ENCODE measurements at regions not wholly inside any gene's neighbourhood (a gene's known extent, or its start where the extent isn't known, plus 50 kb on each side); places are given as distances from the start of the nearest gene placed in this dataset.
"Not testable (repeated sequence)": the region's sequence is repeated elsewhere in the genome, so short reads cannot be mapped to it uniquely, and the experiment has no call there.

DNA sequence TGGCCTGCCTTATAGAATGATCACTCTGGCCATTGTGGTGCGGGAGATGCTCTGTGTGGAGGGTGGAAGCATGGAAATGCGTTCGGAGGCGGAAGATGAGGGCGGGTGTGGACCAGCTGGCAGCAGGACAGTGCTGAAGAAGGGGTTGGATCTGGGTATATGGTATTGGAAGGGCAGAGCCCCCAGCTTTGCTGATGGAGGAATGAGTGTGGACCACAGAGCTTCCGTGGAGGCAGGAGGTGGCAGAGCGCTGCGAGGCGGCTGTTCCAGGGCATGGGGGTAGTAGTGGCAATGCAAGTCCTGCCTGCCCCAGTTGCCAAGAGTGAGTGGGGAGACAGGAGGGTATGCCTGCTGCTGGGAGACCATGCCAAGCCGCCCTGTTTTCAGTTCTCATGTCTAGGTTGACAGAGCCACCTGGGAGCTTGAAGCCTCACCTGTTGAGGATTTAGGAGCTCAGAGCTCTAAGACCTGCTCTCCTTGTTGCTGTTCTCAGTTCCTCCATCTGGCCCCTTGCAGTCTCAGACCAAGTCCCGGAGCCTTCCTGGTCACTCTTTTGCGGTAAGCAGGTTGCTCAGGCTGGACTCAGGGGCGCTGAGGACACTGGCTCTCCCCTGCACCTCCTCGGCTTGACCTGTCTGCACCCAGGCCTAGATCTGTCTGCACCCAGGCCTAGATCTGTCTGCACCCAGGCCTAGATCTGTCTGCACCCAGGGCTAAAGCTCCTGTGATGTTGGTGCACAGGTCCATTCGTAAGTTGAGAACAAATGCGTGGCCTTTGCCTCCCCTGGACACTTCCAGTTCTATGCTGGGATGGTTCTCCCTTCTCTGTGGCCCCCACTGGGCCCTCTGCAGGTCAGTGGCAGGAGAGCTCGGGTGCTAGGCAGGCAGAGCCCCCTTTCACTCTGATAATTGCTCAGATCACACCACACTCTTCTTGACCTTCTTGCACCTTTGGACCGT is 290.5 kb upstream of the HS6ST1 start:
- no peaks in the 10 kb centered on the region for H3K9me3 ChIP-seq (ENCODE audit: low read length)
- H3K36me3 ChIP-seq (ENCODE audit: insufficient read depth, low read length), result no peaks in the 10 kb centered on the region
- H3K27me3 ChIP-seq (ENCODE audit: insufficient read depth, low read length), result no peaks in the 10 kb centered on the region
- no peak overlapping the region for H3K4me3 ChIP-seq (ENCODE audit: low read length)
- no peak overlapping the region for H2AFZ ChIP-seq (ENCODE audit: low read depth, low read length)
- no peaks in the 10 kb centered on the region for H3K4me1 ChIP-seq (ENCODE audit: insufficient read depth, low read length)

DNA sequence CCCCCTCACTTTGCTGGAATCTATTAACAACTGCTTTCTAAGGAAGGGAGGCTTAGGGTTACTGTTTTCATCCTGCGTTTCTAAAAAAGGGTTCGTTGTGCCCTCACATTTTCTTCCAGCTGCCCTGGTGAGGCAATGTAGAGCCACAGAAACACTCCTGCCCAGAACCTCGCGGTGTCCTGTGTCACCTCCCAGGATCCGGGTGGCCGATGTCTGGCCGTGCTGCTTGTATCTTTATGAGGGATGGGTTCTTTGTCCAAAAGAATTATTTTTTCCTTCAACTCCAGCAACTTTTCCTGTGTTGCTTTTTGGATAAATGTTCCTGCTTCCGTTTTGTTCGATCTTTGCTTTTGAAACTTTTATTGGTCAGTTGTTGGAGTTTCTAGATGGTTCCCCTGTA is 291.8 kb upstream of the HS6ST1 start:
- Histone ChIP-seq H3K36me3 (ENCODE audit: insufficient read depth, low read length) (no peaks in the 10 kb centered on the region), H3K4me1 (ENCODE audit: insufficient read depth, low read length) (no peaks in the 10 kb centered on the region), H3K27me3 (ENCODE audit: insufficient read depth, low read length) (no peaks in the 10 kb centered on the region), H3K9me3 (ENCODE audit: low read length) (no peaks in the 10 kb centered on the region), H2AFZ (ENCODE audit: low read depth, low read length) (no peak overlapping the region), H3K4me3 (ENCODE audit: low read length) (no peak overlapping the region)

DNA sequence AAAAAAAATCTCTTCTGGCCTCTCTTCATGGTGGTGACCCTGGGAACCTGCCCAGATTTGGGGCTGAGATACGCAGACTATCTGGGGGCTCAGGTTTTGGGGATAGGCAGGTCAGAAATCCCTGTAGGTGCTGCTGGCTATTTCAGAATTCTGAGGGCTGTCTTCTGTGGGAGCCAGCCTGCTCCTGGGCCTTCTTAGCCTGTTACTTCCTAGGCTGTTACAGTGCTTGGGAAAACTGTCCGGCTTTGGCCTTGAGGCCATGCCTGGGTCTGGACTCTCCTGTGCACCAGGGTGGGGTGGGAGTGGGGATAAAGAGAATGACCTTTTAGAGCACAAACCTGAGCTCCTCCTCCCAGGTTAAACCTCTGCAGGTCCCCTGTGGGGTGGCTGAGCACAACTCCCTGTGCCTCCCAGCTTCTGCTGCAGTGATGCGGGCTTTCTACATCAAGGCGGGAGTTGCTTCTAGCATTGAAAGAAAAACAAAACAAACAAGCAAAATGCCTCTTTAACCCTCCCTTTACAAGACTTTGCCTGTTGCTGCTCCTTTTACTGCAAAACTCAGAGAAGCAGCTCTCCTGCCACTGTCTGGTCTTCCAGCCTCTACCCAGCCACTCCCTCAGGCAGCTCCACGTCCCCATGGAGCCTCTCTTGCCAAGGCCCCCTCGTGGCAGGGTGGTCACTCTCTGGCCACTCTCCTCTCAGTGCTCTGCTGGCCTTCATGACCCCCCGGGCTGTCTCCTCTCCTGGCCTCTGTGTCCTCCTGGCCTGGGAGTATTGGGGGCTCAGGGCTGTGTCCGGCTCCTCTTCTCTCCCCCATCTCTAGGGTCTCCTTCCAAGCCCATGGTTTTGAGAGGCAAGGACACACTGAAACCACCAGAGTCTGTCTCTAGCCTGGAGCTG is 293.0 kb upstream of the HS6ST1 start:
- Histone ChIP-seq H3K9me3 (ENCODE audit: low read length) (no peaks in the 10 kb centered on the region), H3K27me3 (ENCODE audit: insufficient read depth, low read length) (no peaks in the 10 kb centered on the region), H3K4me3 (ENCODE audit: low read length) (no peak overlapping the region), H3K36me3 (ENCODE audit: insufficient read depth, low read length) (no peaks in the 10 kb centered on the region), H3K4me1 (ENCODE audit: insufficient read depth, low read length) (no peaks in the 10 kb centered on the region), H2AFZ (ENCODE audit: low read depth, low read length) (no peak overlapping the region)

DNA sequence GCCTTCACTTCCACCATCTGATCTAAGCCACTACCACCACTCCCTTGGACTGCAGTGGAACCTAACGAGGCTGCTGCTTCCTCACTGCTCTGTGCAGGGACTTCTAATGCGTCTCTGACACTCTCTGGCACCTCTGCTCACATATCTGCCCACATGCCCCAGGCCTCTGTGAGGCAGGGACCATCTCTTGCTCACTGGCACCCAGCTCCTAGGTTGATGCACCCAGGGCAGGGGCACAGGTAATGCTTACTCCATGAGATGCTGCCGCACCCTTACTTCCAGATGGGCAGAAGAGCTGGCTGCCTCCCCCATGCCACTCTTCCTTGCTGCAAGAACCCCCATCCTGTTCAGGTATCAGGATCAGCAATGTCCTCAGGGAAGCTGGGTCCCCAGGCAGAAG is 294.0 kb upstream of the HS6ST1 start:
- Histone ChIP-seq H2AFZ (ENCODE audit: low read depth, low read length) (no peak overlapping the region), H3K9me3 (ENCODE audit: low read length) (peaks cover 2% of the 10 kb centered on the region), H3K27me3 (ENCODE audit: insufficient read depth, low read length) (no peaks in the 10 kb centered on the region), H3K36me3 (ENCODE audit: insufficient read depth, low read length) (no peaks in the 10 kb centered on the region), H3K4me3 (ENCODE audit: low read length) (no peak overlapping the region), H3K4me1 (ENCODE audit: insufficient read depth, low read length) (no peaks in the 10 kb centered on the region)

DNA sequence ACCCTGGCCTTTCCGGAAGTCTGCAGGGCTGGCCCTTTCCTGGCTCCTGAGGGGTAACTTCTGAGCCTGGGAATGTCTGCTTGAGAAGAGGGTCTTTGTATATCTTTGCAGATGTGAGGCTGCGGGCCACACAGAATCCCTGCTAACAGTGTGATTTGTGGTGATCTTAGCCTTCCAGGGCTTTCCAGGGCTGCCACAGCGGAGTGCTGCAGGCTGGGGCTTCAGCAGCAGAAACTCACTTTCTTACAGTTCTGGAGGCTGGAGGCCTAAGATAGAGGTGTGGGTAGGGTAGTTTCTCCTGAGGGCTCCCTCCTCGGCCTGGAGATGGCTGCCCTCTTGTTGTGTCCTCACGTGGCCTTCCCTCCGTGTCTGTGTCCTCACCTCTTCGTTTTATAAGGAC is 294.7 kb upstream of the HS6ST1 start:
- H2AFZ ChIP-seq (ENCODE audit: low read depth, low read length), result no peak overlapping the region
- H3K4me3 ChIP-seq (ENCODE audit: low read length), result no peak overlapping the region
- peaks cover 2% of the 10 kb centered on the region for H3K9me3 ChIP-seq (ENCODE audit: low read length)
- H3K27me3 ChIP-seq (ENCODE audit: insufficient read depth, low read length), result no peaks in the 10 kb centered on the region
- no peaks in the 10 kb centered on the region for H3K4me1 ChIP-seq (ENCODE audit: insufficient read depth, low read length)
- no peaks in the 10 kb centered on the region for H3K36me3 ChIP-seq (ENCODE audit: insufficient read depth, low read length)

DNA sequence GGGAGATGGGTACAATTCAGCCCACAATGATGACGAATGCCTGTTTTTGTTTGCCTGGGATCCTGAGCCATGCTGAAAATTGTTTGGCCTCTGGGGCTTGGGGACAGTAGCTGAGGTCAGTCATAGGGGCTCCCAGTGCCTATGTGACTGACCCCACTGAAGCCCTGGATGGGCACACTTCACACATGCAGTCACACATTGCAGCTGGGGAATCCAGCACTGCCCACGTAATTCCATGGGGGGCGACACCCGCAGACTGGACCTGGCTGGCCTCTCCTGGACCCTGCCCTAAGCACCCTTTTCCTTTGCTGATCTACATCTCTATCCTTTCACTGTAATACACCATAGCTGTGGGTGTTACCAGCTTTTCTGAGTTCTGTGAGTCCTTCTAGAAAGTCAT is 295.2 kb upstream of the HS6ST1 start:
- Histone ChIP-seq H3K9me3 (ENCODE audit: low read length) (peaks cover 2% of the 10 kb centered on the region), H3K4me1 (ENCODE audit: insufficient read depth, low read length) (no peaks in the 10 kb centered on the region), H2AFZ (ENCODE audit: low read depth, low read length) (no peak overlapping the region), H3K4me3 (ENCODE audit: low read length) (no peak overlapping the region), H3K36me3 (ENCODE audit: insufficient read depth, low read length) (no peaks in the 10 kb centered on the region), H3K27me3 (ENCODE audit: insufficient read depth, low read length) (no peaks in the 10 kb centered on the region)

DNA sequence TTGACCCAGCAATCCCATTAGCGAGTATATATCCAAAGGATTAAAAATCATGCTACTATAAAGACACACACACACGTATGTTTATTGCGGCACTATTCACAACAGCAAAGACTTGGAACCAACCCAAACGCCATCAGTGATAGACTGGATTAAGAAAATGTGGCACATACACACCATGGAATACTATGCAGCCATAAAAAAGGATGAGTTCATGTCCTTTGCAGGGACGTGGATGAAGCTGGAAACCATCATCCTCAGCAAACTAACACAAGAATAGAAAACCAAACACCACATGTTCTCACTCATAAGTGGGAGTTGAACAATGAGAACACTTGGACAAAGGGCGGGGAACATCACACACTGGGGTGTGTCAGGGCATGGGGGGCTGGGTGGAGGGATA is 296.2 kb upstream of the HS6ST1 start:
- not testable (repeated sequence) for H3K36me3 ChIP-seq (ENCODE audit: insufficient read depth, low read length); H3K9me3 ChIP-seq (ENCODE audit: low read length); H2AFZ ChIP-seq (ENCODE audit: low read depth, low read length); H3K4me1 ChIP-seq (ENCODE audit: insufficient read depth, low read length); H3K4me3 ChIP-seq (ENCODE audit: low read length); H3K27me3 ChIP-seq (ENCODE audit: insufficient read depth, low read length)

DNA sequence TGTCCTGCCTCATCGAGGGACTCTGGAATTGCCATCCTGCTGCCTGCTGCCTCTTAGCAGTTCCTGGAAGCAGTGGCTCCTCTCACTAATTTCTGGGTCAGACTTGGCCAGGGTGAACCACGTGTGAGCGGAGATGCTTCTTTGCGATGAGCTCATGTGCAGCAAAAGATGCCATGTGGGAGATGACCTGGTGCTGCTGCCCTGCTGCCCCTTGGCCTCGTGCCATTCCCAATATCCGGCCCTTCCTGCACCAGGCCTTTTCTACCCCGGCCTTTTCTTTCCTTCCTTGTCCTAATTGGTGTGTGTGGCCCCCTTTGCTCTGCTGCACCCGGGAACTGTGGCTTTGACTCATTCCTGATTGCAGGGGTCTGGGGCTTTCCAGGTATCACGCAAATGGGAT is 296.9 kb upstream of the HS6ST1 start:
- Histone ChIP-seq H3K9me3 (ENCODE audit: low read length) (peaks cover 2% of the 10 kb centered on the region), H3K4me1 (ENCODE audit: insufficient read depth, low read length) (no peaks in the 10 kb centered on the region), H2AFZ (ENCODE audit: low read depth, low read length) (no peak overlapping the region), H3K27me3 (ENCODE audit: insufficient read depth, low read length) (no peaks in the 10 kb centered on the region), H3K36me3 (ENCODE audit: insufficient read depth, low read length) (no peaks in the 10 kb centered on the region), H3K4me3 (ENCODE audit: low read length) (no peak overlapping the region)

DNA sequence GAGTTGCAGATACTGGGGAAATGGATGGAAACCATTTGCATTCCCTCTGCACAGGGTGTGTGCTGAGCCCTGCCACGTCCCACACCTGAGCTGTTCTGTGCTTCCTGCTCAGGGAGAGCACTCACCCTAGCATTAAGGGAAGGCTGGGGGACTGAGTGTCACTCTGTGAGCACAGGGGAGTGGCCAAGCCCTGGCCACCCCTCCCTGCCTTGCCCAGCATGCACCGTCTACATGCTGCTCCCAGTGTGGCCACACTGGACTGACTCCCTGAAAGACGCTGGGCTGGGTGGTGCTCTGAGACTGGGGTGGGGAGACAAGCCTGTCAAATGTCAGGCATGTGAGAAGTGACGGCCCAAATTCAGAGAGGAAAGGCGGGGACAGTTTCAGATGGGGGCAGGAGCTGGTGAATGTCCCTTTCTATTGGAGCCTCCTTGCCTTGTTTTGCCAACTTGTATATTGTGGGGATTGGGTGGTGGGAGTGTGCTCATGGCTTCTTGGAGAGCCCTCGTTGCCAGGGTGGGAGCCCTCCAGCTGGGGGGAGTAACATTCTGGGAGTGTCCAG is 298.4 kb upstream of the HS6ST1 start:
- Histone ChIP-seq H3K9me3 (ENCODE audit: low read length) (peaks cover 2% of the 10 kb centered on the region), H3K36me3 (ENCODE audit: insufficient read depth, low read length) (no peaks in the 10 kb centered on the region), H3K4me3 (ENCODE audit: low read length) (no peak overlapping the region), H2AFZ (ENCODE audit: low read depth, low read length) (no peak overlapping the region), H3K4me1 (ENCODE audit: insufficient read depth, low read length) (no peaks in the 10 kb centered on the region), H3K27me3 (ENCODE audit: insufficient read depth, low read length) (no peaks in the 10 kb centered on the region)

DNA sequence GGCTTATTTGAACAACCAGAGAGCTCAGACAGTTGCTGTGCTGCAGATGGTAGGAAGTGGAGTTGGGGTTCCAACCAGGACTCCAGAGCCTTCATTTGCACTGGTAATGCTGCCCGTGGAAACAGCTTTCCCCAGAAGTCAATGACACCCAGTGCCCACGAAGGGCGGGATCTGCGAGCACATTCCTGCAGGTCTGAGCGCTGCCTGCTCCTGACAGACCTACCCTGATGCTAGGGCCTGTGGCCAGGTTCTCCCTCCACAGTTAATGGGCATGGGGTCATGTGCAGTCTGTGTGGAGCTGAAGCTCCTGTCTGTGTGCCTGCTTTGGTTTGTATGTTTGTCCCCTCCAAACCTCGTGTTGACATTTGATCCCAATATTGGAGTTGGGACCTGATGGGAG is 299.0 kb upstream of the HS6ST1 start:
- no peak overlapping the region for H2AFZ ChIP-seq (ENCODE audit: low read depth, low read length)
- peaks cover 2% of the 10 kb centered on the region for H3K9me3 ChIP-seq (ENCODE audit: low read length)
- no peaks in the 10 kb centered on the region for H3K27me3 ChIP-seq (ENCODE audit: insufficient read depth, low read length)
- no peak overlapping the region for H3K4me3 ChIP-seq (ENCODE audit: low read length)
- H3K36me3 ChIP-seq (ENCODE audit: insufficient read depth, low read length), result no peaks in the 10 kb centered on the region
- H3K4me1 ChIP-seq (ENCODE audit: insufficient read depth, low read length), result no peaks in the 10 kb centered on the region

DNA sequence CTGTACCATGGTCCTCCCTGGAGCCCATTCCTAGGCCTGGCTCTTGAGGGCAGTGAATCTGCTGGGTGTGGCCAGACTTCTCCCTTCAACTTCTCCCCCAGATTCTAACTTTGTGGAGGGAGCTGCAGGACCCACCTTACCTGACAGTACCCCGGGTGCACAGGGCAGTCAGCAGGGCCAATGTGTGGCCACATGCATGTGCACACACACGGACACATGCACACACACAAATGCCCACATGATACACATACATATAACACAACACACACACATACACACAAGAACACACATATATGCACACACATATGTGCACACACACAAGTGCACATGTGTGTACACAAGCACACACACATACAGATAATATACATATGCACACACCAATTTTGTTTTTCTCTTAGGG is 300.0 kb upstream of the HS6ST1 start:
- Histone ChIP-seq H3K4me1 (ENCODE audit: insufficient read depth, low read length) (no peaks in the 10 kb centered on the region), H3K36me3 (ENCODE audit: insufficient read depth, low read length) (no peaks in the 10 kb centered on the region), H2AFZ (ENCODE audit: low read depth, low read length) (no peak overlapping the region), H3K9me3 (ENCODE audit: low read length) (peaks cover 2% of the 10 kb centered on the region), H3K27me3 (ENCODE audit: insufficient read depth, low read length) (no peaks in the 10 kb centered on the region), H3K4me3 (ENCODE audit: low read length) (no peak overlapping the region)

DNA sequence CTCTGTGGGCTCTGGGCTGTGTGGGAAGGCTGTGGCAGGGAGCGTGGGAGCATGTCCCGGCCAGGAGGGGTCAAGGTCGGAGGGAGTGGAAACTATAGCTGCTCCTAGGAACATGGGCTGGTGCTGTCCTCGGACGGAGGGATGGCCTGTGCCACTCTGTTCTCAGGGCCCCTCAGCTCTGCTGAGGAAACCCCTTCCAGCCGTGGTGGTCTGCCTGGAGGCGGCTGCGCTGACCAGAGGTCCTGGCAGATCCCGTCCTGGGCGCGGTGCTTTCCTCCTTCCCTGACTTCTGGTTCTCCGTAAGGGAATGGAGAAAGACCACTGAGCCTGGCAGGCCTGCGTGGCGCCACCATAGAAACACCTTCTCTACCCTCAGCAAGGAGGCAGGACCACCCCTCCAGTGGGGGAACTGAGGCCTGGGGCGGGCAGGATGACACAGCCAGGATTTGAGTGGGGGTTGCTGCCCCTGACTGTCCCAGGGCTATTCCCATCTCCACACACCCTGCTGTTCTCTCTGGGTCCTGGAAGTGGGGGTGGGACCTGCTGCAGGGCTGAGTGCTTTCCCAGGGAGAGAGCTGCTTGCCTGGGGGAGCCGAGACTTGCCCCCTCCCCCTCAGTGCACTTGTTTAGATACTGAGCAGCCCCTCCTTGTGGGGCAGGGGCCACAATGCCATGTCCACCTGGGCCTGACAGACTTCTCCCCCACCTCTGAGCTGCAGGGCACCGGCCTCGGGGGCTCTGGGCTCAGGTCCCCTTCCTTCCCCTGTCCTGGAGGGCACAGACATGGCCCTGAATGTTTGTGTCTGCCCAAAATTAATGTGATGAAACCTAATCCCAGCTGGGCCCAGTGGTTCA is 301.0 kb upstream of the HS6ST1 start:
- H3K4me1 ChIP-seq (ENCODE audit: insufficient read depth, low read length), result no peaks in the 10 kb centered on the region
- H2AFZ ChIP-seq (ENCODE audit: low read depth, low read length), result no peak overlapping the region
- H3K9me3 ChIP-seq (ENCODE audit: low read length), result peaks cover 2% of the 10 kb centered on the region
- no peaks in the 10 kb centered on the region for H3K27me3 ChIP-seq (ENCODE audit: insufficient read depth, low read length)
- no peak overlapping the region for H3K4me3 ChIP-seq (ENCODE audit: low read length)
- no peaks in the 10 kb centered on the region for H3K36me3 ChIP-seq (ENCODE audit: insufficient read depth, low read length)
